GM12878 (cell line): ENCODE measurements at regions not wholly inside any gene's neighbourhood (a gene's known extent, or its start where the extent isn't known, plus 50 kb on each side); places are given as distances from the start of the nearest gene placed in this dataset.

Source experiments
- CEBPB ChIP-seq, 2 experiments: fragments of 150-350 bp in 1 of 2; IDR thresholded peaks; 2 replicates each; pipeline ENCODE4 v1.6.1; 2012 to 2014; ENCODE audit warnings: low read depth in 2 of 2, low read length in 2 of 2, borderline replicate concordance in 1 of 2, inconsistent platforms in 1 of 2
- CREB1 ChIP-seq: IDR thresholded peaks from 2 replicates; pipeline ENCODE4 v1.6.1; 2012; ENCODE audit warnings: low read depth, mild to moderate bottlenecking, inconsistent platforms
- CTCF ChIP-seq, 3 experiments: IDR thresholded peaks in 2 of 3; conservative IDR thresholded peaks in 1 of 3; 2 replicates each; pipeline ENCODE4 v1.5.1; 2011; ENCODE audit warnings: low read depth in 3 of 3, low read length in 3 of 3, mild to moderate bottlenecking in 3 of 3, control low read depth in 2 of 3, moderate library complexity in 2 of 3, inconsistent platforms in 1 of 3, mixed read lengths in 1 of 3; ENCODE audit not compliant: control insufficient read depth in 2 of 3, insufficient read depth in 1 of 3; ENCODE audit errors: extremely low read depth in 1 of 3
- EP300 ChIP-seq, 2 experiments: fragments of 150-350 bp in 1 of 2; IDR thresholded peaks; 2 replicates each; pipeline ENCODE4 v1.6.1; 2011 to 2012; ENCODE audit warnings: low read depth in 2 of 2, low read length in 2 of 2, borderline replicate concordance in 1 of 2, improper control_type of control experiment in 1 of 2, inconsistent platforms in 1 of 2; ENCODE audit not compliant: control insufficient read depth in 1 of 2
- EZH2 ChIP-seq: IDR thresholded peaks from 2 replicates; pipeline ENCODE4 v1.6.1; 2012; ENCODE audit warnings: low read depth, mild to moderate bottlenecking, control low read depth, inconsistent platforms, low read length, borderline replicate concordance; ENCODE audit not compliant: control insufficient read depth
- HCFC1 ChIP-seq: fragments of 150-350 bp; IDR thresholded peaks from 2 replicates; pipeline ENCODE4 v1.6.1; 2014; ENCODE audit warnings: low read length
- NFXL1 ChIP-seq: fragments of 450-650 bp; IDR thresholded peaks from 2 replicates; pipeline ENCODE4 v1.6.1; 2017; ENCODE audit warnings: antibody characterized with exemption, mild to moderate bottlenecking, borderline replicate concordance
- POLR2A ChIP-seq: IDR thresholded peaks from 2 replicates; pipeline ENCODE4 v1.6.1; 2011; ENCODE audit warnings: low read depth, mild to moderate bottlenecking, low read length
- SIN3A ChIP-seq: IDR thresholded peaks from 2 replicates; pipeline ENCODE4 v1.6.1; 2012; ENCODE audit warnings: low read depth, low read length, improper control_type of control experiment
- TARDBP ChIP-seq: IDR thresholded peaks from 2 replicates; pipeline ENCODE4 v1.6.1; 2016; ENCODE audit warnings: borderline replicate concordance

GRCh38 chr1:228904222-228904621 is 168.9 kb downstream of the RHOU start:
- TF ChIP-seq CTCF (IDR thresholded peaks at IDR 0.05 in 2 of 3, conservative IDR thresholded peaks at IDR 0.05 in 1 of 3; ENCODE audit: control insufficient read depth in 2 of 3, extremely low read depth in 1 of 3, insufficient read depth in 1 of 3, low read depth in 3 of 3, low read length in 3 of 3) (no peak), CREB1 (no peak), SIN3A (no peak), NFXL1 (no peak), TARDBP (no peak), POLR2A (no peak), HCFC1 (no peak), EP300 (IDR thresholded peaks at IDR 0.05; ENCODE audit: borderline replicate concordance in 1 of 2, control insufficient read depth in 1 of 2, low read depth in 2 of 2, low read length in 2 of 2) (no peak), EZH2 (no peak), CEBPB (IDR thresholded peaks at IDR 0.05; ENCODE audit: borderline replicate concordance in 1 of 2, low read depth in 2 of 2, low read length in 2 of 2) (no peak)
